GM18519 (cell line): ENCODE measurements at regions not wholly inside any gene's neighbourhood (a gene's known extent, or its start where the extent isn't known, plus 50 kb on each side); places are given as distances from the start of the nearest gene placed in this dataset.
"Not testable (repeated sequence)": the region's sequence is repeated elsewhere in the genome, so short reads cannot be mapped to it uniquely, and the experiment has no call there.

Experiments used
- ATAC-seq: cut with Tn5 transposase; IDR thresholded peaks from one replicate; pipeline ENCODE4 v1.9.1; 2021; ENCODE audit warnings: mild to moderate bottlenecking, moderate library complexity; ENCODE audit not compliant: unreplicated experiment, low FRiP score

DNA sequence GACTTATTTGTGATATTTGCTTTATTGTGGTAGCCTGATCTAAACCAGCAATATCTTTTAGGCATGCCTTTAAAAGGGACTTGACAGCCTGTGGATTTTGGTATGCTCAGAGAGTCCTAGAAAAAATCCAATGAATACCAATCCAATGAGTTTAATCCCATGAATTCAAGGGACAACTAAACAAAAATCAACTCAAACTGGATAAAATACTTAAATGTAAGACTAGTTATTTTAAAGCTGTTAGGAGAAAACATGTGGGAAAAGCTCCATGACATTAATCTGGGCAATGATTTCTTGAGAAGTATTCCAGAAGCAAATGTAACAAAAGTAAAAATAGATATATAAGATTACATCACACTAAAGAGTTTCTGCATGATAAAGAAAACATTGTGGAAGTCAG, 711.5 kb upstream of the PITX2 start:
- no peak for ATAC-seq

- not testable (repeated sequence) for ATAC-seq
These were observed 714.5 kb upstream of the PITX2 start for GRCh38 chr4:111337186-111337876.

DNA sequence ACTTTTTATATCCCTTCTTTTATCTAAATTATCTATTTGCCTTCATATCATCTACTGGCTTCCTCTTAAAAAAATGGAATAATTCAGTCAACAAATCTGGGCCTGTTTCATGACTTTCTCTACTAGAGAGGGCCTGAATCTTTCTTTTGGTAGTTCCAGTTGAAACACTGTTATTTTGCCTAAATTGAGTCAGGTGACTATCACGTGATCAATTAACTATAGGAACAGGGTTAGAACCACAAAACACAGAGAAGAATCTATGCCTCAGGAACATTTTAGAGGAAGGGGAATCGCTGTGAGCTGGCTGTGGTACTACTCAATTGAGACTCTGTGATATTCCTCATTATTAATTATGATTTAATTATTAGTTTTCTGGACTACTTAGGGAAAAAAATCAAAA, 736.7 kb upstream of the PITX2 start:
- no peak for ATAC-seq

- no peak for ATAC-seq
These were observed 738.0 kb upstream of the PITX2 start for GRCh38 chr4:111360906-111361305.

GRCh38 chr4:111362941-111363361, 740.1 kb upstream of the PITX2 start:
- ATAC-seq, result no peak

- not testable (repeated sequence) for ATAC-seq
These were observed 755.0 kb upstream of the PITX2 start for GRCh38 chr4:111377880-111378279.

- ATAC-seq, result no peak
These were observed 756.7 kb upstream of the FAM241A start for GRCh38 chr4:111388561-111388960.

DNA sequence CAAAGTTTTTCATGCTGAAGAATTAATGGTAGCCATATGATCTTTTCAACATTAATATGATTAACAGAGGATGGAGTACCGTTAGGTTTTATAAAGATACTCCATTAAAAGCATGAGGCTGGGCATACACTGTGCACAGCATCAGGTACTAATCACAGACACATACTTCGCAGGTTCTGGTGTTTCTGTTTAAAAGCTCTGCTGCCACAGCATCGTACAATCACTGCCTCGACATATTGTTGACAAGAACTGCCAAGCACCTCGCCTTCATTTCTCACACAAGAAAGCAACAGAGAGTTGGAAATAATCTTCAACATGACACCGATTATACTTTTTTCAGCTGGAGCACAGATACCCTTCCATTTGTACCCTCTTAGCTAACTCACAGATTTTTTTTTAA, 753.4 kb upstream of the FAM241A start:
- ATAC-seq, result no peak

GRCh38 chr4:111393781-111394180, 751.5 kb upstream of the FAM241A start:
- no peak for ATAC-seq

DNA sequence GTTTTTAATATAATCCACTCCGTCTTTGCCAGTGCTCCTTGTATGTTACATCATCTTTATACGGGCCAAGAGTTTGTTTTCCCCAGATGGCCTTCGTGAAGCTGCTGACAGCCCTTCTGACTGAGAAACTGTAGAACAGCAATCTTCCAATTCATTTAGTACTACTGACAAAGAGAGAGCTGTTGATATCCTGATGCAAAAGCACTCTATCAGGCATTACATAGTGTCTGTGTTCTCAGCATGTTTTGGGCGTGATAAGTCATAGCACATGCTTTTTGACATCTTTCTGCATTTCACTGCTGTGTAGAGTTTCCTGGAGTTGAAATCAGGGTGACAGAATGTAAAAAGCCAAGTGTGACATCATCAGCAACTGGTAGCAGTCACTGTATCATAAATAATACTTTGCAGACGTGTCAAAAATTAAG, 746.3 kb upstream of the FAM241A start:
- ATAC-seq, result no peak

- no peak for ATAC-seq
These were observed 745.6 kb upstream of the FAM241A start for GRCh38 chr4:111399623-111400022.

- no peak for ATAC-seq
These were observed 744.5 kb upstream of the FAM241A start for GRCh38 chr4:111400741-111401140.

GRCh38 chr4:111404673-111405072, 740.6 kb upstream of the FAM241A start:
- no peak for ATAC-seq

DNA sequence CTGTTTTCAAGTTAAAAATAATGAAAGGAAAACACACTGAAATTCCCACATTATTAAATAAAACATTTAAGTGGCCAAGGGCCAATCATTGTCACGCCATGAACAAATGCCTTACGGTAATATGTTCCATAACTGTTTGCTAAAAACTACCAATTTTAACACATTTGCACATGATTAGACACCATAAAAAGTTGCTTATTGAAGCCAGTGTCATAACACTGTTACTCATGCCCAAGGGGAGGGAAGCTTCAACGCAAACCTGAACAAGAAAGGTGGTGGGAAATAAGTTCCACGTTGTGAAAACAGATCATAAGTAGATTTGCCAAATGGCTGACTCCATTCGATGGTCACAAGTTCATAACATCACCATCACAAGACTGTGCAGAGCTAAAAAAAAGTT, 739.3 kb upstream of the FAM241A start:
- ATAC-seq, result no peak

- no peak for ATAC-seq
These were observed 734.7 kb upstream of the FAM241A start for GRCh38 chr4:111410571-111410970.

DNA sequence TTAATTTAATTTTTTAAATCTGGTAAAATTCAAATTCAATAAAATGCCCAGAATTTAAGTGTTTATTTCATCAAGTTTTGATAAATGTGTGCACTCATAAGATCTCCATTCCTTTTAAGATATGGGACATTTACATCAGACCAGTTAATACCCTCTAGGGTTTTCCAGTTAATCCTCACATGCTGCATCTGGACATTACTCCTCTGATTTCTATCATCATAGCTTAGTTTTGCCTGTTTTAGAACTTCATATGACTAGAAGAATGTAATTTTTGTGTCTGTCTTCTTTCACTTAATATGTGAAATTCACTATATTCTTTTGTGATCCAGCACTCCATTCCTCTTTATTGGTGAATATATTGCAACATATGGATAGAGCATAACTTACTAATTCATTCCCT, 727.7 kb upstream of the FAM241A start:
- no peak for ATAC-seq

DNA sequence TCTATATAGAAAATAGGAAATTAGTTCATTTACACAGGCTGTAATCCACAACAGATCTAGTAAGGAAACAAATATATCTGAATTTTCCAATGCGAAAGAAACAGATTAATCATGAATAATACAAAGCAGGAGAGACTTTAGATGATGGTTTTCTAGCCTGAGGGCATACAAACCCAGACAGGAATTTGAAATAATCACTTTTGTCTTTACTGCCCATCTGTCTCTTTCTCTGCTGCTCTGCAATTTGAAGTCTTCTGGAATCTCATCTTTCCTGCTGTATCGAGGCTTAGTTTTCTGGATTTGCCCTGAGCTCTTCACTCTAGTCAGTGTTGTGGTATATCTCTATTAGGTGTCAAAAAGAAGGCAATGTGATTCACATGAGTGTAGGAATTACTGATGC, 711.8 kb upstream of the FAM241A start:
- ATAC-seq, result no peak

DNA sequence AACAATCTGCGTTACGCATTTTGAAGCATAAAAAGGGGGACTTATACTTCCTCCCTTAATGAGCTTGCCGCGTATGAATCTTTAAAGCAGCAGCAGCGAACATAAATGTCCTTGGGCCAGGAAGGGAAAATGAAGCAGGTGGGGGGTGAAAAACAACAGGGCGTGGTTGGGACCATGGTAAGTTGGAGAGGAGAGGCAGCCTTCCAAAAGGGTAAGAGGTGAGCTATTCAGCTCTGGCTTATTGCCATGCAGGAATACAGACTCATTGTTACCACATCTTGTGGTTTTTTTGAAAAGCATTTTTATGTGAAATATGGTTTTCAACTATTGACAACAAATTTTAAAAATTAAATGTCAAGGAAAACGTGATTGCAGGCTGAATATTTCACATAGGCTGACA, 710.7 kb upstream of the FAM241A start:
- ATAC-seq, result no peak

DNA sequence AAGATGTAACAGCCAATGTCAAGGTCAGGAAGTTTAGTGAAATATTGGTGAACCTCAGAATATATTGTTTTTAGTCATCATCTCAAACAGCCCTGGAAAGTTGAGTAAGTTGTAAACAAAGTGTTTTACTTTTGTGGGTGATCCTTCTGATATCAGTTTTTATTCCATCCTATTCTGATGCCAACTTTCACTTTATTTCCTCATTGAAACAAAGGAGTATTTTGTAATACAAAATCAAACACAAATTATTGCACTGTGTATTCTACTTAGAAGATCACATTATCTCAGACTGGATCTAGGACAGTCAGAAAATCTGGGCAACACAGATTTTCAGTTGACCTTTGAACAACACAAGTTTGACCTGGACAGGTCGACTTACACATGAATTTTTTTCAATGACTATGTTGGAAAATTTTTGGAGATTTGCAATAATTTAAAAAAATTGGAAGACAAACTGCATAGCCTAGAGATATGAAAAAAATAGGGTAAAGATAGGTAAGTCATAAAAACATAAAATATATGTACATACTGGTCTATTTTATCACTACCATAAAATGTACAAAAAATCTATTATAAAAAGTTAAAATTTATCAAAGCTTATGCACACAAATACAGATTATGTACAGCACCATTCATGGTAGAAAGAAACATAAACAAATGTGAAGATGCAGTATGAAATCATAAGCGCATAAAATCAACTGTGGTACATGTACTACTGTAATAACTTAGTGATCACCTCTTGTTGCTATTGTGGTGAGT, 709.1 kb upstream of the FAM241A start:
- ATAC-seq, result no peak

DNA sequence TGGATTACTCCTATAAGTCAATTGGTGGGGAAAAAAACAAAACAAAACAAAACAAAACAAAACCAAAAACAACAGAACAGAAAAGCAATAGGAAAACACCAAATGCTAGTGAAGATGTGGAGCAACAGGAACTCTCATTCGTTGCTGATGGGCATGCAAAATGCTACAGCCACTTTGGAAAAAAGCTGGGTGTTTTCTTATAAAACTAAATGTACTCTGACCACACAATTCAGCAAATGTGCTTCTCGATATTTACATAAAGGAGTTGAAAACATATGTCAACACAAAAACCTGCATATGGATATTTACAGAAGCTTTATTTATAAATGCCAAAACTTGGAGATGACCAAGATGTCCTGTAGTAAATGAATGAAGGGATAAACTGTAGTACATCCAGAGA, 703.6 kb upstream of the FAM241A start:
- no peak for ATAC-seq

GRCh38 chr4:111444836-111445235, 700.4 kb upstream of the FAM241A start:
- not testable (repeated sequence) for ATAC-seq

- ATAC-seq, result no peak
These were observed 695.6 kb upstream of the FAM241A start for GRCh38 chr4:111449657-111450056.
